ENCODE measurements at regions not wholly inside any gene's neighbourhood (a gene's known extent, or its start where the extent isn't known, plus 50 kb on each side); places are given as distances from the start of the nearest gene placed in this dataset.

GRCh38 chr10:28381466-28381865 is 78.6 kb upstream of the MPP7 start:
- H3K27ac ChIP-seq (ENCODE audit: low read length): no peak overlapping the region
- no peak overlapping the region for H3K9ac ChIP-seq (ENCODE audit: low read length)
- H3K4me3 ChIP-seq (ENCODE audit: low read length): no peak overlapping the region
- TF ChIP-seq CTCF (IDR thresholded peaks at IDR 0.05; ENCODE audit: low read length) (no peak), EZH2 (optimal IDR thresholded peaks at IDR 0.05; ENCODE audit: low read depth, low read length) (no peak), EZH2phosphoT487 (IDR thresholded peaks at IDR 0.05; ENCODE audit: low read length) (no peak)
- no peaks in the 10 kb centered on the region for H3K9me2 ChIP-seq (replicated peaks; ENCODE audit: insufficient read depth, low read length)
- H3K4me2 ChIP-seq (ENCODE audit: low read depth, low read length): no peak overlapping the region
- no peaks in the 10 kb centered on the region for H3K79me2 ChIP-seq (ENCODE audit: low read length)
- H4K20me1 ChIP-seq (ENCODE audit: insufficient read depth, low read length): no peaks in the 10 kb centered on the region
- no peaks in the 10 kb centered on the region for H3K9me3 ChIP-seq (replicated peaks; ENCODE audit: insufficient read depth, low read length)
- no peaks in the 10 kb centered on the region for H3K36me3 ChIP-seq (replicated peaks; ENCODE audit: insufficient read depth, low read length)
- no peaks in the 10 kb centered on the region for H3F3A ChIP-seq (ENCODE audit: insufficient read depth, low read length)
- H3K27me3 ChIP-seq (replicated peaks; ENCODE audit: insufficient read depth, low read length): peaks cover 10% of the 10 kb centered on the region; the same call in 1 of the 2 replicates
- DNase-seq: no peak
- H3K4me1 ChIP-seq (ENCODE audit: low read length): no peaks in the 10 kb centered on the region
- H2AFZ ChIP-seq (ENCODE audit: low read length): no peak overlapping the region

- H3K4me1 ChIP-seq (ENCODE audit: low read length): no peaks in the 10 kb centered on the region
- no peaks in the 10 kb centered on the region for H3K79me2 ChIP-seq (ENCODE audit: low read length)
- no peak for TF ChIP-seq EZH2phosphoT487 (IDR thresholded peaks at IDR 0.05; ENCODE audit: low read length)
- TF ChIP-seq CTCF (IDR thresholded peaks at IDR 0.05; ENCODE audit: low read length): peak; percentile 94
- TF ChIP-seq EZH2 (optimal IDR thresholded peaks at IDR 0.05; ENCODE audit: low read depth, low read length): no peak
- no peak overlapping the region for H3K9ac ChIP-seq (ENCODE audit: low read length)
- no peak overlapping the region for H3K4me2 ChIP-seq (ENCODE audit: low read depth, low read length)
- DNase-seq: peak; percentile 82
- peaks cover 11% of the 10 kb centered on the region; the same call in 1 of the 2 replicates for H3K27me3 ChIP-seq (replicated peaks; ENCODE audit: insufficient read depth, low read length)
- no peaks in the 10 kb centered on the region for H3K9me3 ChIP-seq (replicated peaks; ENCODE audit: insufficient read depth, low read length)
- H3K9me2 ChIP-seq (replicated peaks; ENCODE audit: insufficient read depth, low read length): no peaks in the 10 kb centered on the region
- no peak overlapping the region for H3K4me3 ChIP-seq (ENCODE audit: low read length)
- no peaks in the 10 kb centered on the region for H4K20me1 ChIP-seq (ENCODE audit: insufficient read depth, low read length)
- no peak overlapping the region for H2AFZ ChIP-seq (ENCODE audit: low read length)
- H3K27ac ChIP-seq (ENCODE audit: low read length): no peak overlapping the region
- H3F3A ChIP-seq (ENCODE audit: insufficient read depth, low read length): no peaks in the 10 kb centered on the region
- no peaks in the 10 kb centered on the region for H3K36me3 ChIP-seq (replicated peaks; ENCODE audit: insufficient read depth, low read length)
These were observed 79.1 kb upstream of the MPP7 start for GRCh38 chr10:28381903-28382347.

- Histone ChIP-seq H3F3A (ENCODE audit: insufficient read depth, low read length) (no peaks in the 10 kb centered on the region), H3K4me3 (ENCODE audit: low read length) (no peak overlapping the region), H4K20me1 (ENCODE audit: insufficient read depth, low read length) (no peaks in the 10 kb centered on the region), H2AFZ (ENCODE audit: low read length) (no peak overlapping the region), H3K79me2 (ENCODE audit: low read length) (no peaks in the 10 kb centered on the region), H3K9ac (ENCODE audit: low read length) (no peak overlapping the region), H3K4me1 (ENCODE audit: low read length) (no peaks in the 10 kb centered on the region), H3K27me3 (replicated peaks; ENCODE audit: insufficient read depth, low read length) (peaks cover 11% of the 10 kb centered on the region; the same call in 1 of the 2 replicates), H3K9me3 (replicated peaks; ENCODE audit: insufficient read depth, low read length) (no peaks in the 10 kb centered on the region), H3K27ac (ENCODE audit: low read length) (no peak overlapping the region), H3K36me3 (replicated peaks; ENCODE audit: insufficient read depth, low read length) (no peaks in the 10 kb centered on the region), H3K4me2 (ENCODE audit: low read depth, low read length) (no peak overlapping the region), H3K9me2 (replicated peaks; ENCODE audit: insufficient read depth, low read length) (no peaks in the 10 kb centered on the region)
- TF ChIP-seq CTCF (IDR thresholded peaks at IDR 0.05; ENCODE audit: low read length): no peak
- TF ChIP-seq EZH2 (optimal IDR thresholded peaks at IDR 0.05; ENCODE audit: low read depth, low read length): no peak
- no peak for TF ChIP-seq EZH2phosphoT487 (IDR thresholded peaks at IDR 0.05; ENCODE audit: low read length)
- DNase-seq: no peak
These were observed 79.8 kb upstream of the MPP7 start for GRCh38 chr10:28382525-28383269.
